Calu3 (cell line): ENCODE measurements at regions not wholly inside any gene's neighbourhood (a gene's known extent, or its start where the extent isn't known, plus 50 kb on each side); places are given as distances from the start of the nearest gene placed in this dataset. TPM values are rescaled to one million over a fixed set of nuclear protein-coding genes. Genes with fewer than 3 reads are reported as not detected.
"Not testable (repeated sequence)": the region's sequence is repeated elsewhere in the genome, so short reads cannot be mapped to it uniquely, and the experiment has no call there.

Experiments
- BruUV-seq: library from RNA; stranded (reverse); fragments of 400-500 nt; replicated peaks from 2 replicates; lab custom pipeline; 2021; lab: Mats Ljungman, UMichigan
- CTCF ChIA-PET: fragments of 300-600 bp; sonication (Branson Sonifier 250); formaldehyde crosslinking; loops from one replicate; lab custom pipeline; 2022; ENCODE audit warnings: antibody characterized with exemption; lab: Charles Lee
- DNase-seq: peaks from one replicate; pipeline ENCODE4 v3.0.0; 2022
- H3K27ac Mint-ChIP-seq: one replicate; pipeline ENCODE4 v1.8.0; 2022; ENCODE audit warnings: mixed read lengths; ENCODE audit not compliant: unreplicated experiment
- H3K27me3 Mint-ChIP-seq: one replicate; pipeline ENCODE4 v1.8.0; 2022; ENCODE audit warnings: mixed read lengths; ENCODE audit not compliant: unreplicated experiment
- H3K36me3 Mint-ChIP-seq: one replicate; pipeline ENCODE4 v1.8.0; 2022; ENCODE audit warnings: mild to moderate bottlenecking, moderate library complexity, mixed read lengths; ENCODE audit not compliant: insufficient read depth, unreplicated experiment
- H3K4me1 Mint-ChIP-seq: one replicate; pipeline ENCODE4 v1.8.0; 2022; ENCODE audit warnings: mild to moderate bottlenecking, low read depth, mixed read lengths; ENCODE audit not compliant: unreplicated experiment
- H3K4me3 Mint-ChIP-seq: one replicate; pipeline ENCODE4 v1.8.0; 2022; ENCODE audit warnings: mild to moderate bottlenecking, low read depth, moderate library complexity, mixed read lengths; ENCODE audit not compliant: unreplicated experiment
- H3K9me3 Mint-ChIP-seq: one replicate; pipeline ENCODE4 v1.8.0; 2022; ENCODE audit warnings: low read depth, mixed read lengths; ENCODE audit not compliant: unreplicated experiment
- intact Hi-C: fragments of 100-400 bp; cut with micrococcal nuclease; formaldehyde crosslinking; loops from one replicate; pipeline ENCODE4 v1.10.0; 2022; ENCODE audit not compliant: unreplicated experiment
- microRNA-seq: library from miRNA; unstranded; fragments of <30 nt; microRNA quantifications from one replicate; pipeline ENCODE4 v1.2.0, GENCODE V29; 2022
- TF ChIP-seq, protein P1 (sequence below): fragments of 200-600 bp; IDR thresholded peaks from one replicate; pipeline ENCODE4 v1.8.0; 2022; ENCODE audit warnings: antibody characterized with exemption; ENCODE audit not compliant: unreplicated experiment

DNA sequence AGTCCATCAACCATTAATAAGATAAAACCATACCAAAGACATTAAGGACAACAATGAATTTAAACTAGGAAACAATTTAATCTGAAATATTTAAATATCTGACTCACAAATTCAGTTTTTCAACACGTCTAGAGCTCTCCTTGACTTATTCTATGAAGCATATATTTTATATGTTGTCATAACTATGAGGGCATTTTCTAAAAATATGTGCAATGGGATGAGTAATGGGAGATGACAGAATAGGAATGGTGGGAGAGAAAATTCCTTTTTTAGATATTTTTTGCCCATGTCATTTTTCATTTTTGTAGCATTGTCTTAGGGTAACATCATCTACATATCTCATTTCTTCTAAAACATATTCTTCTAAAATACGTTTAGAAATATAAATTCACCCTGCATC is 79.2 kb upstream of the CDH2 start:
- intact Hi-C loops = no loop called here
- Mint-ChIP-seq H3K4me3 (no peak overlapping the region), H3K4me1 (no peaks in the 10 kb centered on the region), H3K36me3 (no peaks in the 10 kb centered on the region), H3K27ac (no peak overlapping the region), H3K27me3 (no peaks in the 10 kb centered on the region), H3K9me3 (no peaks in the 10 kb centered on the region)
- no peak for DNase-seq
- TF ChIP-seq, protein P1, sequence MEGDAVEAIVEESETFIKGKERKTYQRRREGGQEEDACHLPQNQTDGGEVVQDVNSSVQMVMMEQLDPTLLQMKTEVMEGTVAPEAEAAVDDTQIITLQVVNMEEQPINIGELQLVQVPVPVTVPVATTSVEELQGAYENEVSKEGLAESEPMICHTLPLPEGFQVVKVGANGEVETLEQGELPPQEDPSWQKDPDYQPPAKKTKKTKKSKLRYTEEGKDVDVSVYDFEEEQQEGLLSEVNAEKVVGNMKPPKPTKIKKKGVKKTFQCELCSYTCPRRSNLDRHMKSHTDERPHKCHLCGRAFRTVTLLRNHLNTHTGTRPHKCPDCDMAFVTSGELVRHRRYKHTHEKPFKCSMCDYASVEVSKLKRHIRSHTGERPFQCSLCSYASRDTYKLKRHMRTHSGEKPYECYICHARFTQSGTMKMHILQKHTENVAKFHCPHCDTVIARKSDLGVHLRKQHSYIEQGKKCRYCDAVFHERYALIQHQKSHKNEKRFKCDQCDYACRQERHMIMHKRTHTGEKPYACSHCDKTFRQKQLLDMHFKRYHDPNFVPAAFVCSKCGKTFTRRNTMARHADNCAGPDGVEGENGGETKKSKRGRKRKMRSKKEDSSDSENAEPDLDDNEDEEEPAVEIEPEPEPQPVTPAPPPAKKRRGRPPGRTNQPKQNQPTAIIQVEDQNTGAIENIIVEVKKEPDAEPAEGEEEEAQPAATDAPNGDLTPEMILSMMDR = no peak
- no TSS peak for BruUV-seq
- CTCF ChIA-PET = no interaction called here

DNA sequence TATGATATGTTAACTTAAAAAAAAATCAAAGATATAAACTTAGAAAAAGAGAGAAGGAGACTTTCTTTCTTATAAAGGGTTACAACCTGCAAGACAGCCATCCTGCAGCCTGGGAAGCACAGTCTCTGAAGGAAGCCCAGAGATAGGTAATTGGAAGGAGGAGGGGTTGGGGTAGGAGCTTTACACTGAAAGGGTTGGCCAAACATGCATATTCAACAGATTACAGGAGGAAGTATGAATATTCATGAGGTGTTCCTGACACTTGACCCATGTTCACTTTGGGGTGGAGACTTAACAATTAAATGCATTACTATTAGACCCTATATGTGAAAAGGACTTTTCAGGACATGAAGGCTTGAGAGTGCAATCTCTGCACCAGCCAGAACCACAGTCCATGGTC is 71.7 kb upstream of the CDH2 start:
- intact Hi-C loops = no loop called here
- TF ChIP-seq, protein P1 = no peak
- no peak for DNase-seq
- Mint-ChIP-seq H3K36me3 (no peaks in the 10 kb centered on the region), H3K27ac (no peak overlapping the region), H3K4me1 (no peaks in the 10 kb centered on the region), H3K27me3 (no peaks in the 10 kb centered on the region), H3K9me3 (no peaks in the 10 kb centered on the region), H3K4me3 (no peak overlapping the region)
- CTCF ChIA-PET = no interaction called here
- BruUV-seq = no TSS peak

DNA sequence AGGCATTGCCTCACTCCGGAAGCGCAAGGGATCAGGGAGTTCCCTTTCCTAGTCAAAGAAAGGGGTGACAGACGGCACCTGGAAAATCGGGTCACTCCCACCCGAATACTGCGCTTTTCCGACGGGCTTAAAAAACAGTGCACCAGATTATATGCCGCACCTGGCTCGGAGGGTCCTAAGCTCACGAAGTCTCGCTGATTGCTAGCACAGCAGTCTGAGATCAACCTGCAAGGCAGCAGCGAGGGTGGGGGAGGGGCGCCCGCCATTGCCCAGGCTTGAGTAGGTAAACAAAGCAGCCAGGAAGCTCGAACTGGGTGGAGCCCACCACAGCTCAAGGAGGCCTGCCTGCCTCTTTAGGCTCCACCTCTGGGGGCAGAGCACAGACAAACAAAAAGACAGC is 63.7 kb upstream of the CDH2 start:
- H3K9me3 Mint-ChIP-seq, H3K4me3 Mint-ChIP-seq, CTCF ChIA-PET, H3K36me3 Mint-ChIP-seq, BruUV-seq, H3K27ac Mint-ChIP-seq, H3K4me1 Mint-ChIP-seq, H3K27me3 Mint-ChIP-seq, DNase-seq, intact Hi-C loops: not testable (repeated sequence)

DNA sequence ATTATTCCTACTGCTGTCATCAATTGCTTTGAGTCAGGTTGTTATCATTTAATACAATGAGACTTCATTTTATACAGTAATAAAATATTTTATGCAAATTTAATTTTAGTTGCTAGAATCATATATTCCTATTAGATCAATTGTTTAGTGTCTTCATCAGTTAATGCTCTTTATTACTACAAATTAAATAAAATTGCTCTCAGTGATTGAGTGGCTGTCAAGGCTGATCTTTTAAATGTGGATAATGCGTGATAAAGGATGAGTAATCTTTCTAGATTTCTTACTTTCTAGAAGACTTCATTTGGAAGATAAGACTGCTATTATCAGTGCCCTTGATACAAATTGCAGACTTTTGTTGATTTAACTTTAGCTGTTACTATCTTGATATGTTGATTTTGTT is 59.6 kb upstream of the CDH2 start:
- Mint-ChIP-seq H3K4me3 (no peak overlapping the region), H3K4me1 (no peaks in the 10 kb centered on the region), H3K36me3 (no peaks in the 10 kb centered on the region), H3K9me3 (peaks cover 4% of the 10 kb centered on the region), H3K27me3 (no peaks in the 10 kb centered on the region), H3K27ac (no peak overlapping the region)
- no peak for DNase-seq
- TF ChIP-seq, protein P1 = no peak
- CTCF ChIA-PET = no interaction called here
- intact Hi-C loops = no loop called here
- BruUV-seq = no TSS peak

Small RNA genes in the stretch of these regions (microRNA-seq; reads per million reads assigned to microRNA genes)
- gene MIR302F = not detected
